Breast epithelium (tissue), 4 donors: ENCODE measurements at regions not wholly inside any gene's neighbourhood (a gene's known extent, or its start where the extent isn't known, plus 50 kb on each side); places are given as distances from the start of the nearest gene placed in this dataset.

Source experiments
- DNase-seq, 2 donors: peaks; one replicate each; pipeline ENCODE4 v3.0.0-alpha.2; 2019; ENCODE audit warnings: low spot score in 2 of 2
- H3K27ac ChIP-seq, 2 donors: fragments of 200-600 bp; sonication (generic) in 1 of 2; one replicate each; pipeline ENCODE4 v1.5.1; 2016 to 2019; ENCODE audit warnings: mild to moderate bottlenecking in 1 of 2
- H3K27me3 ChIP-seq, 2 donors: fragments of 200-600 bp; sonication (generic) in 1 of 2; one replicate each; pipeline versions ENCODE4 v1.5.1 to v1.6.0; 2017 to 2019; ENCODE audit warnings: control low read depth in 1 of 2, mild to moderate bottlenecking in 1 of 2
- H3K36me3 ChIP-seq: fragments of 200-600 bp; one replicate; pipeline ENCODE4 v1.5.1; 2019
- H3K4me1 ChIP-seq, 2 donors: fragments of 200-600 bp; sonication (generic); one replicate each; pipeline ENCODE4 v1.5.1; 2016 to 2019; ENCODE audit warnings: control low read depth in 1 of 2
- H3K4me3 ChIP-seq, 3 donors: fragments of 200-600 bp; sonication (generic); 1 replicate in 2 of 3; 2 replicates in 1 of 3; pipeline ENCODE4 v1.5.1; 2016 to 2019; ENCODE audit warnings: mild to moderate bottlenecking in 3 of 3, moderate library complexity in 2 of 3
- H3K9me3 ChIP-seq, 2 donors: fragments of 200-600 bp; sonication (generic) in 1 of 2; one replicate each; pipeline ENCODE4 v1.5.1; 2016 to 2019; ENCODE audit warnings: control low read depth in 1 of 2
- CTCF ChIP-seq, 3 donors: fragments of 450-650 bp; IDR thresholded peaks; one replicate each; pipeline ENCODE4 v1.5.1; 2016 to 2017; ENCODE audit warnings: antibody characterized with exemption in 3 of 3, mild to moderate bottlenecking in 3 of 3, moderate library complexity in 3 of 3
- POLR2A ChIP-seq: fragments of 450-650 bp; IDR thresholded peaks from one replicate; pipeline ENCODE4 v1.6.1; 2016; ENCODE audit warnings: antibody characterized with exemption, mild to moderate bottlenecking, moderate library complexity
- POLR2AphosphoS5 ChIP-seq, 3 donors: sonication (generic); formaldehyde crosslinking; IDR thresholded peaks; one replicate each; pipeline ENCODE4 v1.6.1; 2017; ENCODE audit warnings: antibody characterized with exemption in 3 of 3
- intact Hi-C: fragments of 100-400 bp; cut with DNase I; formaldehyde crosslinking; loops from one replicate; pipeline ENCODE4 v1.15.1; 2023; ENCODE audit warnings: low total_unique reads

GRCh38 chr2:41488888-41489287 is 558.9 kb upstream of the PKDCC start:
- Histone ChIP-seq H3K4me3 (no peak overlapping the region), H3K9me3 (peaks cover under 1 to 22% of the 10 kb centered on the region in 2 donors), H3K27me3 (no peaks in the 10 kb centered on the region), H3K27ac (no peak overlapping the region), H3K36me3 (no peaks in the 10 kb centered on the region), H3K4me1 (no peaks in the 10 kb centered on the region)
- intact Hi-C loops: no loop called here
- TF ChIP-seq CTCF (IDR thresholded peaks at IDR 0.05) (no peak), POLR2A (no peak), POLR2AphosphoS5 (IDR thresholded peaks at IDR 0.05) (no peak)
- DNase-seq: no peak

- Histone ChIP-seq H3K27me3 (no peaks in the 10 kb centered on the region), H3K4me1 (no peaks in the 10 kb centered on the region), H3K27ac (no peak overlapping the region), H3K36me3 (no peaks in the 10 kb centered on the region), H3K4me3 (no peak overlapping the region), H3K9me3 (peaks cover 8 to 30% of the 10 kb centered on the region in 2 donors)
- DNase-seq: no peak
- TF ChIP-seq POLR2AphosphoS5 (IDR thresholded peaks at IDR 0.05): no peak
- no peak for TF ChIP-seq CTCF (IDR thresholded peaks at IDR 0.05)
- no peak for TF ChIP-seq POLR2A
- intact Hi-C loops: no loop called here
These were observed 558.2 kb upstream of the PKDCC start for GRCh38 chr2:41489638-41490037.

GRCh38 chr2:41495050-41495449 is 552.8 kb upstream of the PKDCC start:
- no peak for DNase-seq
- H3K9me3 ChIP-seq: peaks cover 44 to 76% of the 10 kb centered on the region in 2 donors
- H3K27me3 ChIP-seq: no peaks in the 10 kb centered on the region
- H3K27ac ChIP-seq: no peak overlapping the region
- H3K4me1 ChIP-seq: no peaks in the 10 kb centered on the region
- H3K36me3 ChIP-seq: no peaks in the 10 kb centered on the region
- H3K4me3 ChIP-seq: no peak overlapping the region
- no peak for TF ChIP-seq POLR2AphosphoS5 (IDR thresholded peaks at IDR 0.05)
- no peak for TF ChIP-seq CTCF (IDR thresholded peaks at IDR 0.05)
- no peak for TF ChIP-seq POLR2A
- intact Hi-C loops: no loop called here

GRCh38 chr2:41496908-41497307 is 550.9 kb upstream of the PKDCC start:
- Histone ChIP-seq H3K27me3 (no peaks in the 10 kb centered on the region), H3K9me3 (peaks cover 44 to 93% of the 10 kb centered on the region in 2 donors), H3K27ac (no peak overlapping the region), H3K36me3 (no peaks in the 10 kb centered on the region), H3K4me1 (no peaks in the 10 kb centered on the region), H3K4me3 (no peak overlapping the region)
- no peak for TF ChIP-seq CTCF (IDR thresholded peaks at IDR 0.05)
- no peak for TF ChIP-seq POLR2AphosphoS5 (IDR thresholded peaks at IDR 0.05)
- TF ChIP-seq POLR2A: no peak
- no peak for DNase-seq
- intact Hi-C loops: no loop called here

- no peak for DNase-seq
- H3K36me3 ChIP-seq: no peaks in the 10 kb centered on the region
- H3K4me1 ChIP-seq: no peaks in the 10 kb centered on the region
- H3K27me3 ChIP-seq: no peaks in the 10 kb centered on the region
- H3K9me3 ChIP-seq: peaks cover 44 to 80% of the 10 kb centered on the region in 2 donors
- intact Hi-C loops: no loop called here
- H3K4me3 ChIP-seq: no peak overlapping the region
- no peak overlapping the region for H3K27ac ChIP-seq
- TF ChIP-seq POLR2A (no peak), POLR2AphosphoS5 (IDR thresholded peaks at IDR 0.05) (no peak), CTCF (IDR thresholded peaks at IDR 0.05) (no peak)
These were observed 549.0 kb upstream of the PKDCC start for GRCh38 chr2:41498781-41499180.
